ENCODE measurements at regions not wholly inside any gene's neighbourhood (a gene's known extent, or its start where the extent isn't known, plus 50 kb on each side); places are given as distances from the start of the nearest gene placed in this dataset.

DNA sequence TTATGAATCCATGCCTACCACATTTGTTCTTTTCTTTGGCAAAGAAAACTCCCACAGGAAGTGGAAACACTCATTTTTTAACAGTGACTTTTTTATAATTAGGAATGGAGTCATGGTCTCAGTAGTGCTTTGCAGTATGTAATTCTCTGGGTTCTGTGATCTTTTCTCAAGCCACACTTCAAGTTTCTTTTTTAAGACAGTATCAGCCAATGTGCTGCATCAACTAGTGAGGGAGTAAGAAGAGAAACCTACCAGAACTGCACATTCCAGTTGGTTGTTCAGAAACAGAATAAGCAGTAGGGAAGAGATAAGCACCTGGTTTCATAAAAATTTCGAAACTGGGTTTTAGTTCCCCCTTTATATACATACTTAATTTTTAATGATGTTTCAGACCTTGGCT lies 126.3 kb downstream of the FOXB1 start:
- TF ChIP-seq GLIS3 (CRISPR knock-in tag; IDR thresholded peaks at IDR 0.05) (no peak), TOX (CRISPR knock-in tag; IDR thresholded peaks at IDR 0.05; ENCODE audit: borderline replicate concordance) (no peak)
- no peak for ATAC-seq

DNA sequence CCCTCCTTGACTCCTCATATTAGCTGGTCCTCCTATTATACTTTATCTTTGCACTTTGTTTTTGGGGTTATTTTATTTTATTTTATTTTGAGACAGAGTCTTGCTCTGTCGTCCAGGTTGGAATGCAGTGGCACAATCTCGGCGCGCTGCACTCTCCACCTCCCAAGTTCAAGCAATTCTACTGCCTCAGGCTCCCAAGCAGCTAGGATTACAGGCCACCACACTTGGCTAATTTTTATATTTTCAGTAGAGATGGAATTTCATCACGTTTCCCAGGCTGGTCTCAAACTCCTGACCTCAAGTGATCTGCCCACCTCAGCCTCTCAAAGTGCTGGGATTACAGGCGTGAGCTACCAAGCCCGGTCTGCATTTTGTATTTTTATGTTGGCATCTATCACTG lies 126.7 kb downstream of the FOXB1 start:
- TF ChIP-seq SNAI2 (CRISPR knock-in tag; IDR thresholded peaks at IDR 0.05) (no peak), TOX (CRISPR knock-in tag; IDR thresholded peaks at IDR 0.05; ENCODE audit: borderline replicate concordance) (no peak), ARNTL (CRISPR knock-in tag; IDR thresholded peaks at IDR 0.05; ENCODE audit: borderline replicate concordance, low read depth) (no peak)
- TF ChIP-seq, protein P1, sequence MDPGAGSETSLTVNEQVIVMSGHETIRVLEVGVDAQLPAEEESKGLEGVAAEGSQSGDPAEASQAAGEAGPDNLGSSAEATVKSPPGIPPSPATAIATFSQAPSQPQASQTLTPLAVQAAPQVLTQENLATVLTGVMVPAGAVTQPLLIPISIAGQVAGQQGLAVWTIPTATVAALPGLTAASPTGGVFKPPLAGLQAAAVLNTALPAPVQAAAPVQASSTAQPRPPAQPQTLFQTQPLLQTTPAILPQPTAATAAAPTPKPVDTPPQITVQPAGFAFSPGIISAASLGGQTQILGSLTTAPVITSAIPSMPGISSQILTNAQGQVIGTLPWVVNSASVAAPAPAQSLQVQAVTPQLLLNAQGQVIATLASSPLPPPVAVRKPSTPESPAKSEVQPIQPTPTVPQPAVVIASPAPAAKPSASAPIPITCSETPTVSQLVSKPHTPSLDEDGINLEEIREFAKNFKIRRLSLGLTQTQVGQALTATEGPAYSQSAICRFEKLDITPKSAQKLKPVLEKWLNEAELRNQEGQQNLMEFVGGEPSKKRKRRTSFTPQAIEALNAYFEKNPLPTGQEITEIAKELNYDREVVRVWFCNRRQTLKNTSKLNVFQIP (CRISPR knock-in tag; IDR thresholded peaks at IDR 0.05; ENCODE audit: borderline replicate concordance, low read depth), result no peak
- no peak for ATAC-seq

DNA sequence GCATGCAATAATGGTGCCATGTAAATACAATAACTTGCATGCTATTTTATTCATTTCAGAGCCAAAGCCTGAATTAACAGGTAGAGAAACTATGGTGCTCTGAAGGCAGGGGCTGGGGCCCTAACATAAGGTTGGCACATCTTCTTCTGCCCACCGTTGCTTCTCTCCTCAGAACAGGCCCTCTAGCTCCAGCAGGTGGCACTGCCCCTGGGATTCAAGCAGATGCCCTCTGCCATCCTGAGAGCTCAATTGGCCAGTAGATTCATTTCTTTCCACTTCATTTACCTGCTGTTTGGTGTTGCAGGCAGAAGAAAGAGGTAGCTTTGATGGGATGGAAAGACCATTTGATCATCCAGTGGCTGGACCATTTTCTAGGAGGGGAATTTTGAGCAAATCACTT lies 130.5 kb downstream of the FOXB1 start:
- ATAC-seq, result peak; percentile 66; the same call in 2 of the 3 replicates
- no peak for TF ChIP-seq SNAI2 (CRISPR knock-in tag; IDR thresholded peaks at IDR 0.05)
- TF ChIP-seq GLIS3 (CRISPR knock-in tag; IDR thresholded peaks at IDR 0.05), result no peak
- no peak for TF ChIP-seq ZFP30 (CRISPR knock-in tag; IDR thresholded peaks at IDR 0.05)
- no peak for TF ChIP-seq OSR1 (CRISPR knock-in tag; IDR thresholded peaks at IDR 0.05)
- TF ChIP-seq, protein P1 (CRISPR knock-in tag; IDR thresholded peaks at IDR 0.05; ENCODE audit: borderline replicate concordance, low read depth), result no peak
- TF ChIP-seq, protein P2, sequence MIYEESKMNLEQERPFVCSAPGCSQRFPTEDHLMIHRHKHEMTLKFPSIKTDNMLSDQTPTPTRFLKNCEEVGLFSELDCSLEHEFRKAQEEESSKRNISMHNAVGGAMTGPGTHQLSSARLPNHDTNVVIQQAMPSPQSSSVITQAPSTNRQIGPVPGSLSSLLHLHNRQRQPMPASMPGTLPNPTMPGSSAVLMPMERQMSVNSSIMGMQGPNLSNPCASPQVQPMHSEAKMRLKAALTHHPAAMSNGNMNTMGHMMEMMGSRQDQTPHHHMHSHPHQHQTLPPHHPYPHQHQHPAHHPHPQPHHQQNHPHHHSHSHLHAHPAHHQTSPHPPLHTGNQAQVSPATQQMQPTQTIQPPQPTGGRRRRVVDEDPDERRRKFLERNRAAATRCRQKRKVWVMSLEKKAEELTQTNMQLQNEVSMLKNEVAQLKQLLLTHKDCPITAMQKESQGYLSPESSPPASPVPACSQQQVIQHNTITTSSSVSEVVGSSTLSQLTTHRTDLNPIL (CRISPR knock-in tag; IDR thresholded peaks at IDR 0.05; ENCODE audit: low read depth), result no peak
- TF ChIP-seq, protein P3, sequence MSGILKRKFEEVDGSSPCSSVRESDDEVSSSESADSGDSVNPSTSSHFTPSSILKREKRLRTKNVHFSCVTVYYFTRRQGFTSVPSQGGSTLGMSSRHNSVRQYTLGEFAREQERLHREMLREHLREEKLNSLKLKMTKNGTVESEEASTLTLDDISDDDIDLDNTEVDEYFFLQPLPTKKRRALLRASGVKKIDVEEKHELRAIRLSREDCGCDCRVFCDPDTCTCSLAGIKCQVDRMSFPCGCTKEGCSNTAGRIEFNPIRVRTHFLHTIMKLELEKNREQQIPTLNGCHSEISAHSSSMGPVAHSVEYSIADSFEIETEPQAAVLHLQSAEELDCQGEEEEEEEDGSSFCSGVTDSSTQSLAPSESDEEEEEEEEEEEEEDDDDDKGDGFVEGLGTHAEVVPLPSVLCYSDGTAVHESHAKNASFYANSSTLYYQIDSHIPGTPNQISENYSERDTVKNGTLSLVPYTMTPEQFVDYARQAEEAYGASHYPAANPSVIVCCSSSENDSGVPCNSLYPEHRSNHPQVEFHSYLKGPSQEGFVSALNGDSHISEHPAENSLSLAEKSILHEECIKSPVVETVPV (CRISPR knock-in tag; IDR thresholded peaks at IDR 0.05), result no peak
- TF ChIP-seq TOX (CRISPR knock-in tag; IDR thresholded peaks at IDR 0.05; ENCODE audit: borderline replicate concordance), result no peak
- TF ChIP-seq ISL1 (CRISPR knock-in tag; IDR thresholded peaks at IDR 0.05), result no peak
- TF ChIP-seq ZC3H10 (CRISPR knock-in tag; IDR thresholded peaks at IDR 0.05), result no peak
- TF ChIP-seq, protein P4, sequence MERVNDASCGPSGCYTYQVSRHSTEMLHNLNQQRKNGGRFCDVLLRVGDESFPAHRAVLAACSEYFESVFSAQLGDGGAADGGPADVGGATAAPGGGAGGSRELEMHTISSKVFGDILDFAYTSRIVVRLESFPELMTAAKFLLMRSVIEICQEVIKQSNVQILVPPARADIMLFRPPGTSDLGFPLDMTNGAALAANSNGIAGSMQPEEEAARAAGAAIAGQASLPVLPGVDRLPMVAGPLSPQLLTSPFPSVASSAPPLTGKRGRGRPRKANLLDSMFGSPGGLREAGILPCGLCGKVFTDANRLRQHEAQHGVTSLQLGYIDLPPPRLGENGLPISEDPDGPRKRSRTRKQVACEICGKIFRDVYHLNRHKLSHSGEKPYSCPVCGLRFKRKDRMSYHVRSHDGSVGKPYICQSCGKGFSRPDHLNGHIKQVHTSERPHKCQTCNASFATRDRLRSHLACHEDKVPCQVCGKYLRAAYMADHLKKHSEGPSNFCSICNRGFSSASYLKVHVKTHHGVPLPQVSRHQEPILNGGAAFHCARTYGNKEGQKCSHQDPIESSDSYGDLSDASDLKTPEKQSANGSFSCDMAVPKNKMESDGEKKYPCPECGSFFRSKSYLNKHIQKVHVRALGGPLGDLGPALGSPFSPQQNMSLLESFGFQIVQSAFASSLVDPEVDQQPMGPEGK (CRISPR knock-in tag; IDR thresholded peaks at IDR 0.05; ENCODE audit: borderline replicate concordance), result no peak
- TF ChIP-seq, protein P5, sequence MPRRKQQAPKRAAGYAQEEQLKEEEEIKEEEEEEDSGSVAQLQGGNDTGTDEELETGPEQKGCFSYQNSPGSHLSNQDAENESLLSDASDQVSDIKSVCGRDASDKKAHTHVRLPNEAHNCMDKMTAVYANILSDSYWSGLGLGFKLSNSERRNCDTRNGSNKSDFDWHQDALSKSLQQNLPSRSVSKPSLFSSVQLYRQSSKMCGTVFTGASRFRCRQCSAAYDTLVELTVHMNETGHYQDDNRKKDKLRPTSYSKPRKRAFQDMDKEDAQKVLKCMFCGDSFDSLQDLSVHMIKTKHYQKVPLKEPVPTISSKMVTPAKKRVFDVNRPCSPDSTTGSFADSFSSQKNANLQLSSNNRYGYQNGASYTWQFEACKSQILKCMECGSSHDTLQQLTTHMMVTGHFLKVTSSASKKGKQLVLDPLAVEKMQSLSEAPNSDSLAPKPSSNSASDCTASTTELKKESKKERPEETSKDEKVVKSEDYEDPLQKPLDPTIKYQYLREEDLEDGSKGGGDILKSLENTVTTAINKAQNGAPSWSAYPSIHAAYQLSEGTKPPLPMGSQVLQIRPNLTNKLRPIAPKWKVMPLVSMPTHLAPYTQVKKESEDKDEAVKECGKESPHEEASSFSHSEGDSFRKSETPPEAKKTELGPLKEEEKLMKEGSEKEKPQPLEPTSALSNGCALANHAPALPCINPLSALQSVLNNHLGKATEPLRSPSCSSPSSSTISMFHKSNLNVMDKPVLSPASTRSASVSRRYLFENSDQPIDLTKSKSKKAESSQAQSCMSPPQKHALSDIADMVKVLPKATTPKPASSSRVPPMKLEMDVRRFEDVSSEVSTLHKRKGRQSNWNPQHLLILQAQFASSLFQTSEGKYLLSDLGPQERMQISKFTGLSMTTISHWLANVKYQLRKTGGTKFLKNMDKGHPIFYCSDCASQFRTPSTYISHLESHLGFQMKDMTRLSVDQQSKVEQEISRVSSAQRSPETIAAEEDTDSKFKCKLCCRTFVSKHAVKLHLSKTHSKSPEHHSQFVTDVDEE (CRISPR knock-in tag; IDR thresholded peaks at IDR 0.05), result no peak
- TF ChIP-seq ESRRG (CRISPR knock-in tag; IDR thresholded peaks at IDR 0.05), result no peak
- no peak for TF ChIP-seq TCF4 (CRISPR knock-in tag; IDR thresholded peaks at IDR 0.05; ENCODE audit: borderline replicate concordance)
- no peak for TF ChIP-seq ZFP3 (CRISPR knock-in tag; IDR thresholded peaks at IDR 0.05)
- no peak for TF ChIP-seq PPARA (CRISPR knock-in tag; IDR thresholded peaks at IDR 0.05; ENCODE audit: borderline replicate concordance)
- no peak for TF ChIP-seq ARNTL (CRISPR knock-in tag; IDR thresholded peaks at IDR 0.05; ENCODE audit: borderline replicate concordance, low read depth)
- TF ChIP-seq CSDC2 (CRISPR knock-in tag; IDR thresholded peaks at IDR 0.05), result no peak
- TF ChIP-seq BACH2 (CRISPR knock-in tag; IDR thresholded peaks at IDR 0.05; ENCODE audit: borderline replicate concordance), result no peak
- no peak for TF ChIP-seq RARB (CRISPR knock-in tag; IDR thresholded peaks at IDR 0.05)
